ENCODE measurements at regions not wholly inside any gene's neighbourhood (a gene's known extent, or its start where the extent isn't known, plus 50 kb on each side); places are given as distances from the start of the nearest gene placed in this dataset.

- TF ChIP-seq, protein P1, sequence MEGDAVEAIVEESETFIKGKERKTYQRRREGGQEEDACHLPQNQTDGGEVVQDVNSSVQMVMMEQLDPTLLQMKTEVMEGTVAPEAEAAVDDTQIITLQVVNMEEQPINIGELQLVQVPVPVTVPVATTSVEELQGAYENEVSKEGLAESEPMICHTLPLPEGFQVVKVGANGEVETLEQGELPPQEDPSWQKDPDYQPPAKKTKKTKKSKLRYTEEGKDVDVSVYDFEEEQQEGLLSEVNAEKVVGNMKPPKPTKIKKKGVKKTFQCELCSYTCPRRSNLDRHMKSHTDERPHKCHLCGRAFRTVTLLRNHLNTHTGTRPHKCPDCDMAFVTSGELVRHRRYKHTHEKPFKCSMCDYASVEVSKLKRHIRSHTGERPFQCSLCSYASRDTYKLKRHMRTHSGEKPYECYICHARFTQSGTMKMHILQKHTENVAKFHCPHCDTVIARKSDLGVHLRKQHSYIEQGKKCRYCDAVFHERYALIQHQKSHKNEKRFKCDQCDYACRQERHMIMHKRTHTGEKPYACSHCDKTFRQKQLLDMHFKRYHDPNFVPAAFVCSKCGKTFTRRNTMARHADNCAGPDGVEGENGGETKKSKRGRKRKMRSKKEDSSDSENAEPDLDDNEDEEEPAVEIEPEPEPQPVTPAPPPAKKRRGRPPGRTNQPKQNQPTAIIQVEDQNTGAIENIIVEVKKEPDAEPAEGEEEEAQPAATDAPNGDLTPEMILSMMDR (IDR thresholded peaks at IDR 0.05; ENCODE audit: low read depth, low read length, missing control alignments): no peak
- in situ Hi-C loops (cut with HindIII; ENCODE audit: low sequenced_read_pairs): no loop called here
- no peak for DNase-seq (ENCODE audit: low read depth)
- H3K4me3 ChIP-seq (ENCODE audit: low read depth, low read length): no peak overlapping the region
Measured at GRCh38 chr4:42809419-42810084, 83.0 kb upstream of the GRXCR1 start.

GRCh38 chr4:42806303-42806835, 86.1 kb upstream of the GRXCR1 start:
- DNase-seq (ENCODE audit: low read depth): no peak
- no peak overlapping the region for H3K4me3 ChIP-seq (ENCODE audit: low read depth, low read length)
- in situ Hi-C loops (cut with HindIII; ENCODE audit: low sequenced_read_pairs): no loop called here
- TF ChIP-seq, protein P1 (IDR thresholded peaks at IDR 0.05; ENCODE audit: low read depth, low read length, missing control alignments): no peak

- DNase-seq (ENCODE audit: low read depth): no peak
- TF ChIP-seq, protein P1 (IDR thresholded peaks at IDR 0.05; ENCODE audit: low read depth, low read length, missing control alignments): no peak
- H3K4me3 ChIP-seq (ENCODE audit: low read depth, low read length): no peak overlapping the region
- in situ Hi-C loops (cut with HindIII; ENCODE audit: low sequenced_read_pairs): no loop called here
Measured at GRCh38 chr4:42789041-42789567, 103.4 kb upstream of the GRXCR1 start.

- TF ChIP-seq, protein P1 (IDR thresholded peaks at IDR 0.05; ENCODE audit: low read depth, low read length, missing control alignments): no peak
- no peak for DNase-seq (ENCODE audit: low read depth)
- in situ Hi-C loops (cut with HindIII; ENCODE audit: low sequenced_read_pairs): no loop called here
- no peak overlapping the region for H3K4me3 ChIP-seq (ENCODE audit: low read depth, low read length)
Measured at GRCh38 chr4:42787079-42787463, 105.4 kb upstream of the GRXCR1 start.

GRCh38 chr4:42786350-42787078, 106.0 kb upstream of the GRXCR1 start:
- DNase-seq (ENCODE audit: low read depth): no peak
- H3K4me3 ChIP-seq (ENCODE audit: low read depth, low read length): no peak overlapping the region
- in situ Hi-C loops (cut with HindIII; ENCODE audit: low sequenced_read_pairs): no loop called here
- TF ChIP-seq, protein P1 (IDR thresholded peaks at IDR 0.05; ENCODE audit: low read depth, low read length, missing control alignments): no peak

GRCh38 chr4:42785817-42786216, 106.7 kb upstream of the GRXCR1 start:
- in situ Hi-C loops (cut with HindIII; ENCODE audit: low sequenced_read_pairs): no loop called here
- TF ChIP-seq, protein P1 (IDR thresholded peaks at IDR 0.05; ENCODE audit: low read depth, low read length, missing control alignments): no peak
- H3K4me3 ChIP-seq (ENCODE audit: low read depth, low read length): no peak overlapping the region
- DNase-seq (ENCODE audit: low read depth): no peak
